ENCODE measurements at regions not wholly inside any gene's neighbourhood (a gene's known extent, or its start where the extent isn't known, plus 50 kb on each side); places are given as distances from the start of the nearest gene placed in this dataset.
"Not testable (repeated sequence)": the region's sequence is repeated elsewhere in the genome, so short reads cannot be mapped to it uniquely, and the experiment has no call there.

GRCh38 chrX:35458142-35458541 lies 340.0 kb upstream of the MAGEB16 start:
- no peaks in the 10 kb centered on the region for H3K9me2 ChIP-seq (replicated peaks; ENCODE audit: insufficient read depth, low read length)

DNA sequence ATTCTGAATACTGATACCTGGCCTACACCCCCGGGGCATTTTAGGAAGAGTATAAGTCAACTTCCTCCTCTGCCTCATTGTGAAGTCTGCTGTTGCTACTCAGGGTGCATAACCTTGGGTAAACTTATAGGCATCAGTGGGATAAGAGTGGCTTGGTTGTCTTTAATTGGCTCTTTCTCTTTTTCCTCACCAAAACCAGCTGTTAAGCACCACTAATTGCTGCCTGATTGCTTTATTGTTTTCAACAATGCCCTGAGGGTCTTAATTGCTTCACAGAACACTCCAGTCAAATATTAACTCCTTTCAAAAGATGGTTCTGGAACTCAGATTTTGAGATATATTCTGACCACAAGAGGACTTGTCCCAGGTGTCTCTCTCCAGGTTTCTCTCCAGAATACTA lies 337.0 kb upstream of the MAGEB16 start:
- no peaks in the 10 kb centered on the region for H4K20me1 ChIP-seq (ENCODE audit: insufficient read depth, low read depth, low read length)
- no peak for DNase-seq
- no peaks in the 10 kb centered on the region for H3K27me3 ChIP-seq (ENCODE audit: low read length)
- no peaks in the 10 kb centered on the region for H3K9me2 ChIP-seq (replicated peaks; ENCODE audit: insufficient read depth, low read length)
- H3K9me3 ChIP-seq (ENCODE audit: low read length): peaks cover 25% of the 10 kb centered on the region
- H2AFZ ChIP-seq (ENCODE audit: low read length): no peak overlapping the region
- H3K27ac ChIP-seq (ENCODE audit: low read length): no peak overlapping the region
- H3K4me1 ChIP-seq (ENCODE audit: low read length): no peaks in the 10 kb centered on the region
- no peak overlapping the region for H3K4me2 ChIP-seq (ENCODE audit: low read depth, low read length, poor library complexity, severe bottlenecking)
- H3K4me3 ChIP-seq (ENCODE audit: low read length): no peak overlapping the region
- H3K9ac ChIP-seq (ENCODE audit: low read length): no peak overlapping the region
- no peaks in the 10 kb centered on the region for H3K36me3 ChIP-seq (ENCODE audit: insufficient read depth, low read length)
- no peaks in the 10 kb centered on the region for H3K79me2 ChIP-seq (ENCODE audit: low read length)

More at GRCh38 chrX:35458142-35458541, 340.0 kb upstream of the MAGEB16 start:
- Histone ChIP-seq H3K4me2 (ENCODE audit: low read depth, low read length, poor library complexity, severe bottlenecking) (no peak overlapping the region), H3K9ac (ENCODE audit: low read length) (no peak overlapping the region), H3K4me1 (ENCODE audit: low read length) (no peaks in the 10 kb centered on the region), H3K36me3 (ENCODE audit: insufficient read depth, low read length) (no peaks in the 10 kb centered on the region), H3K9me3 (ENCODE audit: low read length) (peaks cover 34% of the 10 kb centered on the region), H4K20me1 (ENCODE audit: insufficient read depth, low read depth, low read length) (no peaks in the 10 kb centered on the region), H3K79me2 (ENCODE audit: low read length) (no peaks in the 10 kb centered on the region), H3K27ac (ENCODE audit: low read length) (no peak overlapping the region), H3K27me3 (ENCODE audit: low read length) (no peaks in the 10 kb centered on the region), H2AFZ (ENCODE audit: low read length) (no peak overlapping the region), H3K4me3 (ENCODE audit: low read length) (no peak overlapping the region)
- DNase-seq: no peak

GRCh38 chrX:35496671-35497070 lies 301.5 kb upstream of the MAGEB16 start:
- H4K20me1 ChIP-seq (ENCODE audit: insufficient read depth, low read depth, low read length); H3K4me2 ChIP-seq (ENCODE audit: low read depth, low read length, poor library complexity, severe bottlenecking); H2AFZ ChIP-seq (ENCODE audit: low read length); H3K4me1 ChIP-seq (ENCODE audit: low read length); H3K9me3 ChIP-seq (ENCODE audit: low read length); H3K9me2 ChIP-seq (replicated peaks; ENCODE audit: insufficient read depth, low read length); H3K4me3 ChIP-seq (ENCODE audit: low read length); H3K27ac ChIP-seq (ENCODE audit: low read length); DNase-seq; H3K79me2 ChIP-seq (ENCODE audit: low read length); H3K27me3 ChIP-seq (ENCODE audit: low read length); H3K9ac ChIP-seq (ENCODE audit: low read length); H3K36me3 ChIP-seq (ENCODE audit: insufficient read depth, low read length): not testable (repeated sequence)

DNA sequence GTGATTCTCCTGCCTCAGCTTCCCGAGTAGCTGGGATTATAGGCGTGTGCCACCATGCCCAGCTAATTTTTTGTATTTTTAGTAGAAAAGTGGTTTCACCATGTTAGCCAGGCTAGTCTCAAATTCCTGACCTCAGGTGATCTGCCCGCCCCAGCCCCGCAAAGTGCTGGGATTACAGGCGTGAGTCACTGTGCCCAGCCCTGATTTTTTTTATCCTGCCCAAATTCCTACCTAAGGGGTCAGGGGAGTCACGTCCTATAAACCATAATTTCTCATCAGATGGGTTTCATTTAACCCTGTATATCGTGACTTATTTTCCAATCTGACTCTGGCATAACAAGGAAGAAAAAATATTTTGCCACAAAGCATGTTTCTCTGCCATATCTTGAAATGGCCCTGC lies 300.7 kb upstream of the MAGEB16 start:
- H3K4me3 ChIP-seq (ENCODE audit: low read length); H3K9me3 ChIP-seq (ENCODE audit: low read length); H3K36me3 ChIP-seq (ENCODE audit: insufficient read depth, low read length); H3K9ac ChIP-seq (ENCODE audit: low read length); H3K27me3 ChIP-seq (ENCODE audit: low read length); DNase-seq; H3K27ac ChIP-seq (ENCODE audit: low read length); H3K79me2 ChIP-seq (ENCODE audit: low read length); H3K4me1 ChIP-seq (ENCODE audit: low read length); H4K20me1 ChIP-seq (ENCODE audit: insufficient read depth, low read depth, low read length); H3K4me2 ChIP-seq (ENCODE audit: low read depth, low read length, poor library complexity, severe bottlenecking); H3K9me2 ChIP-seq (replicated peaks; ENCODE audit: insufficient read depth, low read length); H2AFZ ChIP-seq (ENCODE audit: low read length): not testable (repeated sequence)

DNA sequence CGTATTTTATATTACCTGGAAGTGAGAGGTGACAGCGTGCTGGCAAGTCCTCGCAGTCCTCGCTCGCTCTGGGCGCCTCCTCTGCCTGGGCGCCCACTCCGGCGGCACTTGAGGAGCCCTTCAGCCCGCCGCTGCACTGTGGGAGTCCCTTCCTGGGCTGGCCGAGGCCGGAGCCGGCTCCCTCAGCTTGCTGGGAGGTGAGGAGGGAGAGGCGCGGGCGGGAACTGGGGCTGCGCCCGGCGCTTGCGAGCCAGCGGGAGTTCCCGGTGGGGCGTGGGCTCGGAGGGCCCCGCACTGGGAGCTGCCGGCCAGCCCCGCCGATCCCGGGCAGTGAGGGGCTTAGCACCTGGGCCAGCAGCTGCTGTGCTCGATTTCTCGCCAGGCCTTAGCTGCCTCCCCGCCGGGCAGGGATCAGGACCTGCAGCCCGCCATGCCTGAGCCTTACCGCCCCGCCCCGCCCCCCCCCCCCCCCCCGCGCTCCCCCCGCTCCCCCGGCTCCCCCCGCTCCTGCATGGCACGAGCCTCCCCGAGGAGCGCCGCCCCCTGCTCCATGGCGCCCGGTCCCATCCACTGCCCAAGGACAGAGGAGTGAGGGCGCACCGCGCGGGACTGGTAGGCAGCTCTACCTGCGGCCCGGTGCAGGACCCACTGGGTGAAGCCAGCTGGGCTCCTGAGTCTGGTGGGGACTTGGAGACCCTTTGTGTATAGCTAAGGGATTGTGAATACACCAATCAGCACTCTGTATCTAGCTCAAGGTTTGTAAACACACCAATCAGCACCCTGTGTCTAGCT lies 298.9 kb upstream of the MAGEB16 start:
- Histone ChIP-seq H3K4me3 (ENCODE audit: low read length) (no peak overlapping the region), H3K4me1 (ENCODE audit: low read length) (no peaks in the 10 kb centered on the region), H3K9ac (ENCODE audit: low read length) (no peak overlapping the region), H2AFZ (ENCODE audit: low read length) (no peak overlapping the region), H3K4me2 (ENCODE audit: low read depth, low read length, poor library complexity, severe bottlenecking) (no peak overlapping the region), H4K20me1 (ENCODE audit: insufficient read depth, low read depth, low read length) (no peaks in the 10 kb centered on the region), H3K27ac (ENCODE audit: low read length) (no peak overlapping the region), H3K36me3 (ENCODE audit: insufficient read depth, low read length) (no peaks in the 10 kb centered on the region), H3K9me2 (replicated peaks; ENCODE audit: insufficient read depth, low read length) (no peaks in the 10 kb centered on the region), H3K9me3 (ENCODE audit: low read length) (peaks cover 4% of the 10 kb centered on the region), H3K27me3 (ENCODE audit: low read length) (no peaks in the 10 kb centered on the region), H3K79me2 (ENCODE audit: low read length) (no peaks in the 10 kb centered on the region)
- no peak for DNase-seq

- Histone ChIP-seq H3K9ac (ENCODE audit: low read length) (no peak overlapping the region), H2AFZ (ENCODE audit: low read length) (no peak overlapping the region), H3K4me1 (ENCODE audit: low read length) (no peaks in the 10 kb centered on the region), H3K4me2 (ENCODE audit: low read depth, low read length, poor library complexity, severe bottlenecking) (no peak overlapping the region), H4K20me1 (ENCODE audit: insufficient read depth, low read depth, low read length) (no peaks in the 10 kb centered on the region), H3K9me3 (ENCODE audit: low read length) (peaks cover 22% of the 10 kb centered on the region), H3K79me2 (ENCODE audit: low read length) (no peaks in the 10 kb centered on the region), H3K27ac (ENCODE audit: low read length) (no peak overlapping the region), H3K9me2 (replicated peaks; ENCODE audit: insufficient read depth, low read length) (no peaks in the 10 kb centered on the region), H3K4me3 (ENCODE audit: low read length) (no peak overlapping the region), H3K27me3 (ENCODE audit: low read length) (no peaks in the 10 kb centered on the region), H3K36me3 (ENCODE audit: insufficient read depth, low read length) (no peaks in the 10 kb centered on the region)
- DNase-seq: no peak
Measured at GRCh38 chrX:35507701-35508100, 290.4 kb upstream of the MAGEB16 start.

- H3K27ac ChIP-seq (ENCODE audit: low read length); H3K27me3 ChIP-seq (ENCODE audit: low read length); H3K9me2 ChIP-seq (replicated peaks; ENCODE audit: insufficient read depth, low read length); H4K20me1 ChIP-seq (ENCODE audit: insufficient read depth, low read depth, low read length); H3K4me1 ChIP-seq (ENCODE audit: low read length); H3K4me2 ChIP-seq (ENCODE audit: low read depth, low read length, poor library complexity, severe bottlenecking); H3K9ac ChIP-seq (ENCODE audit: low read length); H3K36me3 ChIP-seq (ENCODE audit: insufficient read depth, low read length); H3K4me3 ChIP-seq (ENCODE audit: low read length); H3K79me2 ChIP-seq (ENCODE audit: low read length); H2AFZ ChIP-seq (ENCODE audit: low read length); DNase-seq: not testable (repeated sequence)
- peaks cover 37% of the 10 kb centered on the region for H3K9me3 ChIP-seq (ENCODE audit: low read length)
Measured at GRCh38 chrX:35548003-35548402, 250.1 kb upstream of the MAGEB16 start.

DNA sequence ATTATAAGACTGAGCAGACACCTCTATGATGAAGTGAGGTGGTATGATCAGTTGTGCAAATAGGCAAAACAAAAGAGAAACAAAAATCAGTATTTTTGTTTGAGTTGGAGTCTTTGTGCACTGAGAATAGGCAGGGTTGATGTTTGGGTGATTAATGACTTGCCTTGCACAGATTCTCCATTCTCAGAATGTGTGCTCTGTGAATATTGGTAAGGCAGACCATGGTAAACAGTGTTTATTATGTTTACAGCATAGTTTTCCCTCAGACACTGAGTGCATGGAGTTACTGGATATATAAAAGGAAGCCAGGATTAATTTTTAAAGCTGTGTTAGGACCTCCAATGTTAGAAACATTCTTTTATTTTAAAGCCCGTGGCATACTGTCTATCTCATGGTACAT lies 240.2 kb upstream of the MAGEB16 start:
- H3K4me3 ChIP-seq (ENCODE audit: low read length): no peak overlapping the region
- H3K4me2 ChIP-seq (ENCODE audit: low read depth, low read length, poor library complexity, severe bottlenecking): no peak overlapping the region
- no peaks in the 10 kb centered on the region for H3K27me3 ChIP-seq (ENCODE audit: low read length)
- H3K79me2 ChIP-seq (ENCODE audit: low read length): no peaks in the 10 kb centered on the region
- H3K9me2 ChIP-seq (replicated peaks; ENCODE audit: insufficient read depth, low read length): no peaks in the 10 kb centered on the region
- H3K9ac ChIP-seq (ENCODE audit: low read length): no peak overlapping the region
- H2AFZ ChIP-seq (ENCODE audit: low read length): no peak overlapping the region
- no peaks in the 10 kb centered on the region for H3K4me1 ChIP-seq (ENCODE audit: low read length)
- H3K27ac ChIP-seq (ENCODE audit: low read length): no peak overlapping the region
- no peak for DNase-seq
- H4K20me1 ChIP-seq (ENCODE audit: insufficient read depth, low read depth, low read length): no peaks in the 10 kb centered on the region
- H3K36me3 ChIP-seq (ENCODE audit: insufficient read depth, low read length): no peaks in the 10 kb centered on the region
- peaks cover 6% of the 10 kb centered on the region for H3K9me3 ChIP-seq (ENCODE audit: low read length)

Data from Karpas-422 (cell line).